IPS DF 6.9 (cell line): ENCODE measurements at regions not wholly inside any gene's neighbourhood (a gene's known extent, or its start where the extent isn't known, plus 50 kb on each side); places are given as distances from the start of the nearest gene placed in this dataset.
"Not testable (repeated sequence)": the region's sequence is repeated elsewhere in the genome, so short reads cannot be mapped to it uniquely, and the experiment has no call there.

Experiments used
- DNase-seq: peaks from one replicate; pipeline ENCODE4 v3.0.0-alpha.2; 2013; ENCODE audit warnings: low read depth, low spot score
- H3K27ac ChIP-seq: one replicate; pipeline ENCODE4 v1.5.1; 2013; ENCODE audit warnings: low read length, control low read depth
- H3K27me3 ChIP-seq: 2 replicates; pipeline ENCODE4 v1.6.1; 2013; ENCODE audit warnings: mild to moderate bottlenecking, low read length; ENCODE audit not compliant: control insufficient read depth, insufficient read depth
- H3K36me3 ChIP-seq: 2 replicates; pipeline ENCODE4 v1.6.1; 2013; ENCODE audit warnings: low read length; ENCODE audit not compliant: control insufficient read depth, insufficient read depth
- H3K4me1 ChIP-seq: 2 replicates; pipeline ENCODE4 v1.6.1; 2013; ENCODE audit warnings: low read length; ENCODE audit not compliant: control insufficient read depth, insufficient read depth
- H3K4me3 ChIP-seq: 2 replicates; pipeline ENCODE4 v1.5.1; 2013; ENCODE audit warnings: mild to moderate bottlenecking, low read length
- H3K9me3 ChIP-seq: 2 replicates; pipeline ENCODE4 v1.6.1; 2013; ENCODE audit warnings: low read length, inconsistent platforms; ENCODE audit not compliant: control insufficient read depth, insufficient read depth
- WGBS: extraction: QIAGEN DNeasy Blood & Tissue Kit; methylation state at CpG from one replicate; pipeline ENCODE4 v1.1.7; 2013; ENCODE audit warnings: mixed read lengths, missing lambda C conversion rate; ENCODE audit not compliant: insufficient read length, insufficient coverage; 5-methylcytosine and 5-hydroxymethylcytosine counted together

GRCh38 chr9:31745886-31746285 is 638.6 kb upstream of the ACO1 start:
- no peak for DNase-seq
- no peaks in the 10 kb centered on the region for H3K4me1 ChIP-seq
- no peak overlapping the region for H3K27ac ChIP-seq
- H3K9me3 ChIP-seq = no peaks in the 10 kb centered on the region
- H3K27me3 ChIP-seq = no peaks in the 10 kb centered on the region
- no peak overlapping the region for H3K4me3 ChIP-seq
- H3K36me3 ChIP-seq = no peaks in the 10 kb centered on the region

- no peaks in the 10 kb centered on the region for H3K9me3 ChIP-seq
- no peaks in the 10 kb centered on the region for H3K27me3 ChIP-seq
- no peak for DNase-seq
- H3K4me1 ChIP-seq = no peaks in the 10 kb centered on the region
- H3K27ac ChIP-seq = no peak overlapping the region
- H3K36me3 ChIP-seq = no peaks in the 10 kb centered on the region
- H3K4me3 ChIP-seq = no peak overlapping the region
Observed at GRCh38 chr9:31753756-31754155, 630.7 kb upstream of the ACO1 start.

- Histone ChIP-seq H3K9me3 (no peaks in the 10 kb centered on the region), H3K27me3 (no peaks in the 10 kb centered on the region), H3K4me3 (no peak overlapping the region), H3K36me3 (no peaks in the 10 kb centered on the region), H3K27ac (no peak overlapping the region), H3K4me1 (no peaks in the 10 kb centered on the region)
- WGBS = no CpG with 5 or more reads among the region's 3 CpGs
- DNase-seq = no peak
Observed at GRCh38 chr9:31759703-31760102, 624.7 kb upstream of the ACO1 start.

GRCh38 chr9:31774021-31774420 is 610.4 kb upstream of the ACO1 start:
- not testable (repeated sequence) for H3K36me3 ChIP-seq, H3K4me3 ChIP-seq, H3K27ac ChIP-seq, H3K27me3 ChIP-seq, H3K4me1 ChIP-seq, DNase-seq, H3K9me3 ChIP-seq
- no CpG with 5 or more reads among the region's 3 CpGs for WGBS

GRCh38 chr9:31774571-31774970 is 609.9 kb upstream of the ACO1 start:
- WGBS = no CpG with 5 or more reads among the region's 2 CpGs

GRCh38 chr9:31776471-31776870 is 608.0 kb upstream of the ACO1 start:
- Histone ChIP-seq H3K4me3 (no peak overlapping the region), H3K9me3 (no peaks in the 10 kb centered on the region; the same call in 1 of the 2 replicates), H3K36me3 (no peaks in the 10 kb centered on the region), H3K27me3 (no peaks in the 10 kb centered on the region), H3K27ac (no peak overlapping the region), H3K4me1 (no peaks in the 10 kb centered on the region)
- DNase-seq = no peak
- WGBS = no CpG with 5 or more reads among the region's 3 CpGs

More at GRCh38 chr9:31774571-31774970, 609.9 kb upstream of the ACO1 start:
- Histone ChIP-seq H3K4me1 (no peaks in the 10 kb centered on the region), H3K27ac (no peak overlapping the region), H3K36me3 (no peaks in the 10 kb centered on the region), H3K27me3 (no peaks in the 10 kb centered on the region), H3K4me3 (no peak overlapping the region), H3K9me3 (peaks cover 2% of the 10 kb centered on the region; the same call in 1 of the 2 replicates)
- no peak for DNase-seq

GRCh38 chr9:31783491-31783890 is 601.0 kb upstream of the ACO1 start:
- WGBS = no CpG with 5 or more reads among the region's 2 CpGs
- no peaks in the 10 kb centered on the region; the same call in 1 of the 2 replicates for H3K9me3 ChIP-seq
- H3K27me3 ChIP-seq = no peaks in the 10 kb centered on the region
- DNase-seq = no peak
- H3K4me3 ChIP-seq = no peak overlapping the region
- H3K4me1 ChIP-seq = no peaks in the 10 kb centered on the region
- no peaks in the 10 kb centered on the region for H3K36me3 ChIP-seq
- H3K27ac ChIP-seq = no peak overlapping the region

GRCh38 chr9:31790720-31791119 is 593.7 kb upstream of the ACO1 start:
- H3K4me3 ChIP-seq = no peak overlapping the region
- no peaks in the 10 kb centered on the region for H3K9me3 ChIP-seq
- no peaks in the 10 kb centered on the region for H3K27me3 ChIP-seq
- H3K4me1 ChIP-seq = no peaks in the 10 kb centered on the region
- H3K36me3 ChIP-seq = no peaks in the 10 kb centered on the region
- WGBS = no CpG with 5 or more reads among the region's 8 CpGs
- H3K27ac ChIP-seq = no peak overlapping the region
- DNase-seq = no peak

- WGBS = no CpG with 5 or more reads among the region's 2 CpGs
- H3K9me3 ChIP-seq = no peaks in the 10 kb centered on the region
- no peak overlapping the region for H3K4me3 ChIP-seq
- H3K36me3 ChIP-seq = no peaks in the 10 kb centered on the region
- no peaks in the 10 kb centered on the region for H3K27me3 ChIP-seq
- H3K4me1 ChIP-seq = no peaks in the 10 kb centered on the region
- H3K27ac ChIP-seq = no peak overlapping the region
- DNase-seq = no peak
Observed at GRCh38 chr9:31799953-31800609, 584.4 kb upstream of the ACO1 start.

- Histone ChIP-seq H3K4me3 (no peak overlapping the region), H3K9me3 (no peaks in the 10 kb centered on the region), H3K27ac (no peak overlapping the region), H3K4me1 (no peaks in the 10 kb centered on the region), H3K27me3 (no peaks in the 10 kb centered on the region), H3K36me3 (no peaks in the 10 kb centered on the region)
- WGBS = no CpG with 5 or more reads among the region's 17 CpGs
- no peak for DNase-seq
Observed at GRCh38 chr9:31807574-31808256, 576.7 kb upstream of the ACO1 start.

- Histone ChIP-seq H3K36me3 (no peaks in the 10 kb centered on the region), H3K27ac (no peak overlapping the region), H3K4me3 (no peak overlapping the region), H3K9me3 (no peaks in the 10 kb centered on the region), H3K4me1 (no peaks in the 10 kb centered on the region), H3K27me3 (no peaks in the 10 kb centered on the region)
- DNase-seq = no peak
- no CpG with 5 or more reads among the region's 9 CpGs for WGBS
Observed at GRCh38 chr9:31808766-31809165, 575.7 kb upstream of the ACO1 start.
